COLO829 (cell line): ENCODE measurements at regions not wholly inside any gene's neighbourhood (a gene's known extent, or its start where the extent isn't known, plus 50 kb on each side); places are given as distances from the start of the nearest gene placed in this dataset.

ENCODE experiments used
- DNase-seq: peaks from one replicate; pipeline ENCODE4 v3.0.0; 2012; ENCODE audit warnings: low spot score

DNA sequence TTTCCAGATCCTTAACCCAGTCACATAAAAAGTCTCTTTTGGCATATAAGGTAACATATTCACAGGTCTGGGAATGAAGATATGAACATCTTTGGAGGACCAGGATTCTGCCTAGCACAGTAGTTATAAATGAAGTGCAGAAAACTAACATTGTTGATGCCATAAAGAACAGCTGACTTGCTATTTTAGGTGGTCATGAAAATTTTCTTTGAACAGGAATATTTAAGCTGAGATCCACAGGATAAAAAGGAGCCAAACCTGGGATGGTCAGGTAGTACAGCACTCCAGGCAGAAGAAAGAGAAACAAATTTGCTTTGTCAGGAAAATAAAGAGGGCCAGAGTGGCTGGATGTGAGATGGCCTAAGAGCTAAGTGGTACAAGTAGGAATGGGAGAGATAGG lies 80.0 kb downstream of the CENPW start:
- no peak for DNase-seq

DNA sequence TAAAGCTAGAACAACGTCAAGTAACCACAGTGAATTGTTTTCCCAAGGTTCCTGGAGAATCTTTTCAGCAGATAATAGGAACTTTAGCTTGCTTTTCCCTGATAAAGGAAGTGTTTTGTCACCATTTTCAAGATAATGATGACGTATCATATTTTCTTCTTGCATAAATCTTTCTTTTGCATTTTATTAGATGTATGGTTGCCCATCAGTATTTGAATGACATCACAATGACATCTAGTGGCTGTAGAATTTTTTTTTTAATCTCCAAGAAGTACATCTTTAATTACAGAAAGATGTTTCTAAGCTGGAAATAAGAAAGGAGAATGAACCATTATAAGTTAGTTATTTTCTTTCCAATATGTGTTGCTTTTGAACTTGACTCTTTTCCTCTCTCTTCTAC lies 83.0 kb downstream of the CENPW start:
- DNase-seq, result no peak

DNA sequence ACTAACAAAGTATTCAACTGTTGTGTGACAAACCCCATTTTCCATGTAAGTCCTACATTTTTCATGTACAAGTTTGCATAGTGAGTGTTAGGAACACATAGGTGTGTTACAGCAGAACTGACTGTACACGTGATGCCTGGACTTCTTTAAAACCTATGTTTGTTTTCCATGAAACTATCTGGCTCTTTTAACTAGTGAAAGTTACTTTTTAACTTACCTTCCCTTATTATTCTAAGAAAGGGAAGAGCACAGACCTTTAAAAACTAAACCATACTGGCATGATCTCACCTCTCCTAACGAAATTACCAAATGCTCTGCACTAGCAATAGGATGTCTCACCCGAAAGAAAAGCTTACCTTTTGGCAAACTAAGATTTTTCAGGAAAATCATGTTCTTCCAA lies 87.8 kb downstream of the CENPW start:
- DNase-seq, result no peak

DNA sequence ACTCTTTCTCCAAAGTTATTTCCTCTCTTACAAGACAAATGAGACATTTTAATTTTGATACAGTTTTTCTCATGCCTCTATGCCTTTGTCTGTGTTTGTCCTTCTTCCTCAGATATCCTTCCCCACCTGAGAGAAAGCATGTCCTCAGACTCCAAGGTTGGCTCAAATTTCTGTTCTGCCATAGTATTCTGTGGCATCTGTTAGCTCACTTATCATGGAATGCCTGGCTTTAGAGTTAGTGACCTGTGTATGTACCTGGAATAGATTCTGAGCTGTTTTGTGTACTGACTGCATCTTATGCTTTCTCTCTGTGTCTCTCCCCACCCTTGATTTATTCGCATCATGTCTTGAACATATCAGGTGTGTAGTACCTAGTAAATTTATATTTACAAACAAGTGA lies 90.0 kb downstream of the CENPW start:
- no peak for DNase-seq

DNA sequence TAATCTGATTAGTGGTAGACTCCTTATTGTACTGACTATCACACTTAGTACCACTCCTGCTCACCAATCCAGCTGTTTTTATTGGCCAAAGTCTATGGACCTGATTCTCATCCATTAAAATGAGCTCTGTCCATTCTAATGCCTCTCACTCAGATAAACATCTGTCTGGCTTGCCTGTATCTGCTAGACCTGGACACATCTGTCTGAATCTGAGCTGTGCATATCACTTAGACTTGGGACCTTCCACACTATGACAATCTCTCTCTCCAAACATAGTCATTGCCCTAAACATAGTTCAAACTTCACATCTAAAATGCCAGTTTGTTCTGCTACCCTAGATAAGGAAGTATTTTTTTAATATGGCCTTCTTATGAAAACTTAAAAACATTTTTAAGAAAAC lies 92.6 kb downstream of the CENPW start:
- no peak for DNase-seq

DNA sequence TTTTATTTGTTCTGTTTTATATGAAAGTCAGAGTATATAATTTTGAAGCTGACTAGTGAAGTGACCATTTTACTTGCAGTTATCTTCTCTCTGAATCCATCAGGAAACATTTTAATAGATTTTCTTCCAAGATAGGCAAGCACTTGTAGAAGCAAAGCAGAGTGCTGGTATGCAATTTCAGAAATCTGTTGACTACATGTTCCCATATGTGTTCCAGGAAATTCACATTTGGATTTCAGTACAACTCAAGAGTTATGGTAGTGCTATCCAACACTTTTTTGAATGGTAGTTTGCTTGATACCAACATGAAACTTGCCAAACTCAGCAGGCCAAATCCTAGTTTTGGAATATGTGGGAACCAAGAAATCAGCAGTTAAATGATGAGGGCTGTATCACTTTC lies 94.0 kb downstream of the CENPW start:
- DNase-seq, result no peak

DNA sequence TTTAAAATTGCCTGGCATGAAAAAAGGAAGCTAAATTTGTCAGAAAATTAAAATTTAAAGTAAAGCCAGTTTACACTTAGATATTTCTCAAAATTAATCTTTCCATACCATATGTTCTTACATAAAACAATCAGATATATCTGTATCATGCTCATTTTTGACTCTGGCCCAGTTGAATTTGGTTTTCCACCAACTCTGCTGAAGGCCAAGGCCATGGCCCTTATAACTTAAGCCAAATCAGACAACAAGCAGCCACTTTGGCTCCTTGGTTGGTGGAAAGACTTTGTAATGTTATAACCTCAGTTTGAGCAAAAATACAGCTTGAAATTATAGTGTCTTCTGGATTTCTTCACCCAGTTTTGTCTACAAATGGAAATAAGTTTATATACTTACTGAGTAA lies 97.3 kb downstream of the CENPW start:
- no peak for DNase-seq

DNA sequence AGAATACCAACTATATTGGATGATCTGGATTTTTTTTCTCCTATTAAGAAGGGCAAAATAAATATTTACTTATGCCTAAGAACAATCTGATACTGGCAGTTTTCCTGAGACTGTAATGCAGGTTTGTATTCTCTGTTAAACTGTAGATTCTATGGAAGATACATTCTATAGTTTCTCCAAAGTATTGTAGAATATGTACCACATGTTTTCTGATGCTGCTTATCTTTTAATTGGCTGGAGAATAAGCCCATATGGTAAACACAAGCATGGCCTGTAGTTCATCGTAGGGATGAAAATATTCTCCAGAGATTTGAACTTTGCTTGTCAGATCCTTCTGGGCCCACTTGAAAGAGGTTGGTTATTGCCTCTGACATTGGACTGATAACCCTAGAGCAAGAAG lies 99.1 kb downstream of the CENPW start:
- DNase-seq, result no peak

DNA sequence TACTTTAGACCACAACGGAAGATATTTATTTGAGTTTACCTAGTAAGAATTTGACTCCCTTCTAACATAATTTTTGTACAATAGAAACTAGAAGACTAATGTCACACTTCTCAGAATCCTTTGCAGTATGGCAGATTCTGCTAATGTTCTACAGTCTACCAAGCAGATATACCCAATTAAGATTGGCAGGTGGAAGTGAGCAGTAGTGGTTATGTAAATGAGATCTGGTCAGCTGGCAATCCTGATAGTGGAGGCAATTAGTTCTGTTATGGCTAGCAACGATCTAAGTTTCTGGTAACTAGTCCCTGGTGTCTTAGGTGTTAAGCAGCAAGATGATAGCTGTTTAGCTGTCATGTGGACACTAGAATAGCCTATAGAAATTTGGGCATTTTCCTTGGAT lies 101.0 kb downstream of the CENPW start:
- no peak for DNase-seq

DNA sequence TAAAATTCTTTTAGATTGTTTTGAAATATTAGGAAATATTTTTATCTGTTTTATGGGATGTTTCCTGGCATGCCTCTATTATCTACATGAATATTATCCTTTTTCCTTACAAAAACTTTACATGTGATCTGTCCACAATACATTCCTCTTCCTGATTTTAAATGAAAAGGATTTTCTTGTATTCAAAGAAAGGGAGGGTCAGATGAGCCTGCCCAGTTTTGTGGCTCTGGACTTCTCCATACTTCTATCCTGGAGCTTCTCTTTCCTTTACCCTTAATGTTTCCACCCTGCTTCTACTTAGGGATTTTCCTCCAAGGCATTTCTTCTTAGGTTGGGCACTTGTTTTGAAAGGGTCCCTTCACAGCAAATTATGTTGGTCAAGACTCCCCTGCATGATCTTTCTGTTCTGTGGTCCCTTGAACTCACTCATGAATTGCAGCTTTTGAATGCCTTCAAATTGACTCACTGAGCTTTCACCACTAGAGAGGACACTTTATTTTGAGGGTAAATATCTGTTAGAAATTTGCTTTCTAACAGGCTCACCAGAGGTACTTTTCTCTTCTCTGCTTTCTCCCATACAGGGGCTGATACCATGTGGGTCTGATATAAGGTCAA lies 104.9 kb downstream of the CENPW start:
- no peak for DNase-seq

DNA sequence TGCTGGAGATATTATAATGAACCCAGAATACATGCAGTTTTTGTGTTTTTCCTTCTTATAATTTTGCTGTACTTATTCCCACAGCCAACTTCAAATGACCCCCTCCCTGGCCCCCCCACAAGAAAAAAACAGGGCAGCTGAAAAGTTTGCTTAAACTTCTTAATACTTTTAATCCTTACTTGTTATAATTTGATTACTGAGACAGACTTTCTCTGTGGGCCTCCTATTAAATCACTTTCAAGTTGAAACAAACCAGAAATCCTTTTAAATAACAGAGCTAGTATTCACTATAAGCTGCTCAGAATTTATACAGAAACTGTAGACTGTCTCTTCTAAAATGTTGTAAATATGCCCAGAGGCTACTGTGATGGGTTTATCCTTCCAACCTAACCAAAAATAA lies 106.3 kb downstream of the CENPW start:
- no peak for DNase-seq

DNA sequence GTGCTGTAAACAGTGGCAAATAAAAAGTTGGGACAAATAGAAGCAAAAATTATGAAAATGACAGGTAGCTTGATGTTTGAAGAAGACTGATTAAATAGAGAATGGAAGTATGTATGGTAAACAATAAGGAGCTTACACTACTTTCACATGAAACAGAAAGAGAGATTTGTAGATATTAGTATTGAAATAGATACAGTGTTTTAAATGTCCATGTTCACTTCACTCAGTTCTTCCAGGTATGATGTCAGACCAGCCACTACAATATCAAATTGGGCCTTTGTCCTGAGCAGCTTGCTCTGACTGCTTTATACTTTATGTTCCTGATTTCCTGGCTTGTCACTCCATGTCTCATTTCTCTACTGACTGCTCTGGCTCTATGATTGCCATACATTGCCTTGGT lies 107.5 kb downstream of the CENPW start:
- DNase-seq, result no peak

DNA sequence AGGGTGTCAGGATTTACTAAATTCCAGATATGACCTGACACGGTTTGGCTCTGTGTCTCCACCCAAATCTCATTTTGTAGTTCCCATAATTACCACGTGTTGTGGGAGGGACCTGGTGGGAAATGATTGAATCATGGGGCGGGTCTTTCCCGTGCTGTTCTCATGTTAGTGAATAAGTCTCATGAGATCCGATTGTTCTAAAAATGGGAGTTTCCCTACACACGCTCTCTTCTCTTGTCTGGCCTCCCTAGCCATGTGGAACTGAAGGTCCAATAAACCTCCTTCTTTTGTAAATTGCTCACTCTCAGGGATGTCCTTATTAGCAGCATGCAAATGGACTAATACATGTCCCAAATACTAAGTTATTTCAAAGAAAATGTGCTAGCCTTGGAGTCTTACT lies 121.1 kb downstream of the CENPW start:
- DNase-seq, result no peak

DNA sequence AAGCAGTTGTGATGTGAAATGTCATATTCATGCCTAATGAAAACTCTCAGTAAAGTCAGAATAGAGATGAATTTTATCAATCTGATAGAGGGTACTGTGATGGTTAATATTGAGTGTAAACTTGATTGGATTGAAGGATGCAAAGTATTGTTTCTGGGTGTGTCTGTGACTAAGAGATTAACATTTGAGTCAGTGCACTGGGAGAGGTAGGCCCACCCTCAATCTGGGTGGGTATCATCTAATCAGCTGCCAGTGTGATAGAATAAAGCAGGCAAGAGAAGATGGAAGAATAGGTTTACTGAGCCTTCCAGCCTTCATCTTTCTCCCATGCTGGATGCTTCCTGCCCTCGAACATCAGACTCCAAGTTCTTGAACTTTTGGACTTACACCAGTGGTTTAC lies 124.3 kb downstream of the CENPW start:
- DNase-seq, result no peak

DNA sequence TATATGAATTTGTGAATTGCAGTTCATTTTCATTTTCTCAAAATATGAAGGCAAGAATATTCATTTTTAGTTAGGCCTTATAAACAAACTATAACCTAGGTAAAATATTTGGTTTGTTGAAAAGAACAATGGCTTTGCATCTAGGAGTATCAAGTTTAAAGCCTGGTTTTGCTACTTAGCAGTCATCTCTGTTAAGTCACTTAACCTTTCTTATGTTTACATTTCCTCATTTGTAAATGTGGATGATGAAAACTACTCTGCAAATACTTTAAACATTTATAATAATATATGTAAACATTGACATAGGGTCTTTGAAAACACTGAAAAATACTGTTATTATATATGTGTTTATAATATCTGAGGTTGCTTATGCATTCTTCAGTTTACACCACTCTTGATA lies 135.5 kb downstream of the CENPW start:
- no peak for DNase-seq

DNA sequence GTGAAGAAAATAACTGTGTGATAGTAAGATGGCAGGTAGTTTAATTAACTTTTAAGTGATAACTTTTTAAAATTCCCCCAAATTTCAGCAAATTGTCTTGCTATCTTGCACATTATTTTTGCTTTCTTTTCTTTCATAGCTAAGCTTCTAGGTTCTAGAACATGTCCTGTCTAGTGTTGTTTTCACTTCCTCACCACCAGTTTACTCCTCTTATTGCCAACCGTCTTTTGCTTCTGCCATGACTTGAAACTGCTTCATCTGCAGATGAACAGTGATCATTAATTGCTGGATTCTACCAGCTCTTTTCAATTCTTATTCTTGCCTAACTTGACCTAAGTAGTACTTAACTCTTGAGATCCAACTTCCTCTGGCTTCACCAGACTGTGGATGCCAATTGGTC lies 137.8 kb downstream of the CENPW start:
- DNase-seq, result no peak

DNA sequence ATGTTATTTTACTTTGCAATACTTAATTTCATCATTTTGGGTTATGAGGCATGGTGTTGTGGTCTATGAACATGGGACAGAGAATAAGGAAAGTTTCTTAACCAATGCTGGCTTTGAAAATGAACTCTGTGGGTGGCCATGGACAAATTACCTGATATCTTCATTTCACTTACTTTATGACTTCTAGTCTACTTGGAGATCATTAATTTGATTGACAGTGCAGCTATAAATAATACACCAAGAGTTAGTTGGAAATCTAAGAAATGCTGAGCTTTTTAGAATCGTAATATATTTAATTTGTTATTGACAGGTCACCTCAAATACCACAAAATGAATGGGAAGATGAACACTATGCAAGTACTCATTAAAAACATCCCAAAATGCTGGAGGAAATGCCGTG lies 140.4 kb downstream of the CENPW start:
- no peak for DNase-seq

DNA sequence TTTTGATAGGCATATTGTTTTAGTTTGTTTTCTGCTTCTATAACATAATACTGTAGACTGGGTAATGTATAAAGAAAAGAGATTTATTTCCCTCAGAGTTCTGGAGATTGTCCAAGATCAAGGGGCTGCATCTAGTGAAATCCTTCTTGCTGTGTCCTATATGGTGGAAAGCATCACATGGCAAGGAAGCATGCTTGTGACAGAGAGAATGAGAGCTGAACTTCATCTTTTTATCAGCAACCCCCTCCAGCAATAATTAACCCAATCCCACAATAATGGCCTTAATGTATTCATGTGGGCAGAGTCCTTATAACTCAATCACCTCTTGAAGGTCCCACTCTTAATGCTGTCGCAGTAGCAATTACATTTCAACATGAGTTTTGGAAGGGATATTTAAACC lies 141.4 kb downstream of the CENPW start:
- DNase-seq, result no peak

DNA sequence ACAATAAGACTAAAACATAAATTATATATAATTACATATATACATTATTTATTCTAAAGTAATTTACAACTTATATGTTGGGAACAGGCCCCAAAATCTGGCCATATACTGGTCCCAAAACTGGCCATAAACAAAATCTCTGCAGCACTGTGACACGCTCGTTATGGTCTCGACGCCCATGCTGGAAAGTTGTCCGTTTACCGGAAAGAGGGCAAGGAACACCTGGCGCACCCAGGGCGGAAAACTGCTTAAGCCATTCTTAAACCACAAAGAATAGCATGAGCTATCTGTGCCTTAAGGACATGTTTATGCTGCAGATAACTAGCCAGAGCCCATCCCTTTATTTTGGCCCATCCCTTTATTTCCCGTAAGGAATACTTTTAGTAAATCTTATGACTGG lies 164.9 kb downstream of the CENPW start:
- DNase-seq, result no peak

DNA sequence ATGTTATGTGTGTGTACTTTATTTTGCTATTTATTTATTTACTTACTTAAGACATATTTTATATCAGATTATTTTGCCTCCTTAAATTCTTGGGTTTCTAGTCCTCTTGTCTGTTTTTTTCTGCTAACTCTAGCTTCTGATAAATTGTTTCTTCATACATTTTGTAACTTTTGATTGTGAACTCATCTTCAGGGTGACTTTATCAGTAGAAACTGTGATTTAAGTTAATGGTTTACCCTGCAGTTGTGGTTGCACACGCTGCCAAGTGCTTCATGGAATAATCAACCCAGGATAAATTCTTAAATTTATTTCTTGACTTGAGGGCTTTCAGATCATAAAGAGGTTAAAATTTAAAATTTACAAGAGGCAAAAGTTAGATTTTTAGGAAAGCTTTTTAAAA lies 173.3 kb downstream of the CENPW start:
- no peak for DNase-seq

DNA sequence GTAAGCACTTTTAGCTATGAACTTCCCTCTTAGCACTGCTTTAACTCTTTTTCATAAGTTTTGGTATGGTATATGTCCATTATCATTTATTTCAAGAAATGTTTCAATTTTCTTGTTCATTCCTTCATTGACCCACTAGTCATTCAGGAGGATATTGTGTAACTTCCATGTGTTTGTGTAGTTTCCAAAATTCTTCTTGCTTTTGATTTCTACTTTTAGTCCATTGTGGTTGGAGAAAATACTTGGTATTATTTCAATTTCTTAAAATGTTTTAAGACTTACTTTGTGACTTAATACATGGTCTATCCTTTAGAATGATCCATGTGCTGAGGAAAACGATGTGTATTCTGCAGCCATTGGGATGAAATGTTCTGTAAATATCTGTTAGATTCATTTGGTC lies 176.5 kb downstream of the CENPW start:
- DNase-seq, result no peak

DNA sequence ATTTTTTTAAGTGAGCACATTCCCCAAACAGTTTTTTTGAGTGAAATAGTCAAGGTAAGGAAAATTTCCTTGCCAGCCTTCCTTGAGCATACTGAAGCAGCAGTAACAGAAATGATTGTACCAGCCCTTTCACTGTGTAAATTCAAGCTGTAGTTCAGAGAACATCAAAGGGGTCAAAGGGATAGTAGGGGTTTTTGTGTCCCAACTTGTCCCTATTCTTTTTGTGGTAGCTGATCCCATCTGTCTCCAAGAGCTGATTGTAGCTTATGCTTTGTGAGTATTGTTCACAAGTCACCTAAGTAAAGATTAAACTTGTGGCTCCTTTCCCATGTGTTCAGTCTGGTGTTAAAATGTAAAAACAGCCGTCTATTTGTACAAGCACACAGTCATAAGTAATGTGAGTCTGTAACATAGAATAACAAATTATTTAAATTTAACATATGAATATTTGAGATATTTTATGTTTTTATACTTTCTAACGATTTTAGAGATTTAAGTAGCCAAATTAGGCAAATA lies 185.0 kb downstream of the CENPW start:
- no peak for DNase-seq

DNA sequence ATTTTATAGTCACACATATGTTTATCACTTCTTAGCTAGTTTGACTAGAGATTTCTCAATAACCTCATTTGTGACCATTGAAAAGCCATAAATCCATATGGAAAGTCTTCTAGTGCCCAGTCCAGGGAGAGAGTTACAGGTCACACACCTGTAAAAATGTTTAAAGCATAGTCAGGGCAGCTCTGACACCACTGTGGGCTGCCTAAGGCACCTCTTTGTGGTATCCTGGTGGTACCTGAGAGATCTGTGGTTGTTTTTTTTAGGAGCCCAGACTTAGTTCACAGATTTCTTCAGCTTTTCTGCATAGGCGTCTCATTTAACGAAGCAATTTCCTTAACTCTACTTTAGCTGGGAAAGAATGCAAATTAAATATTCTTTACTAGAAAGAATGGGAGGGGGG lies 186.6 kb downstream of the CENPW start:
- no peak for DNase-seq

DNA sequence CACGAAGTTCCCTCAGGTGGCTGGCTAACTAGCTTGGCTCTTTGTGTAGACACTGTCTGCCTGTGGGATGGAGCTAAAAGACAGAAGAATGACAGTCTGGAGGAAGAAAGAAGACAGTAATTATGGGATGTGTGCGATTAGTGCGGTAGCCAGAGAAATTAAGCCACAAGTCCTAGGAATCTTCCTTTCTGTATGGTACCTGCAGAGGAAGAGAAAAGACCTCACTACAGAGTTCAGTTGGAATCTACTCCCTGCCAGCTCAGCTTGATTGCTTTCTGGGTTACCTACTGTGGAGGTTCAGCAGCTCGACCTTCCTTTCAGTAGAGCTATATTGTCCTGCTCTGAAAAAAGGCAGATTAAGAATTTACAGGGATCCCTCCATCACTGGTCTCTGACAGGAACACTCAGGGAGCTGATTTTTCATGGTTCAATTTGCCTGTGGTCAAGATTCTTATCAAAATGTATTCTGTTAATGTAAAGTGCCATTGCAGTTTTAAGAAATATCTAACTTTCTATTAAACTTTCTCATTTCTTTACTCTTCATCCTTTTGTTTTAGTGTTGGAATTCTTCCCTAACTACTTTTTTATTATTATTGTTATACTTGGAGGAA lies 187.2 kb downstream of the CENPW start:
- no peak for DNase-seq
